HCEC 1CT (cell line): ENCODE measurements at regions not wholly inside any gene's neighbourhood (a gene's known extent, or its start where the extent isn't known, plus 50 kb on each side); places are given as distances from the start of the nearest gene placed in this dataset.

Experiments
- DNase-seq: peaks from one replicate; pipeline ENCODE4 v3.0.0-alpha.2; 2017

- DNase-seq = no peak
Observed at GRCh38 chr7:54964136-54964535, 54.7 kb upstream of the EGFR start.

GRCh38 chr7:54967377-54967776 is 51.4 kb upstream of the EGFR start:
- peak; percentile 31 for DNase-seq

GRCh38 chr7:54968018-54968417 is 50.8 kb upstream of the EGFR start:
- DNase-seq = no peak
